HFFc6 (cell line): ENCODE measurements at regions not wholly inside any gene's neighbourhood (a gene's known extent, or its start where the extent isn't known, plus 50 kb on each side); places are given as distances from the start of the nearest gene placed in this dataset.

Experiments
- DNase-seq: peaks from one replicate; pipeline ENCODE4 v3.0.0-alpha.2; 2018
- H3K27ac Mint-ChIP-seq: 2 replicates; pipeline ENCODE4 v1.8.0; 2020; ENCODE audit warnings: mild to moderate bottlenecking, mixed read lengths
- H3K27me3 Mint-ChIP-seq: 2 replicates; pipeline ENCODE4 v1.8.0; 2021; ENCODE audit warnings: mild to moderate bottlenecking, moderate library complexity, mixed read lengths; ENCODE audit not compliant: insufficient read depth
- H3K36me3 Mint-ChIP-seq: 2 replicates; pipeline ENCODE4 v1.8.0; 2021; ENCODE audit warnings: low read depth, mixed read lengths
- H3K4me1 Mint-ChIP-seq: 2 replicates; pipeline ENCODE4 v1.8.0; 2020; ENCODE audit warnings: low read depth, mixed read lengths
- H3K4me3 Mint-ChIP-seq: 2 replicates; pipeline ENCODE4 v1.8.0; 2020; ENCODE audit warnings: mild to moderate bottlenecking, moderate library complexity, mixed read lengths
- H3K9me3 Mint-ChIP-seq: 2 replicates; pipeline ENCODE4 v1.8.0; 2020; ENCODE audit warnings: mild to moderate bottlenecking, mixed read lengths
- CTCF ChIP-seq: fragments of 200-600 bp; sonication (generic); IDR thresholded peaks from 2 replicates; pipeline ENCODE4 v1.5.0; 2021; ENCODE audit warnings: antibody characterized with exemption, mild to moderate bottlenecking

DNA sequence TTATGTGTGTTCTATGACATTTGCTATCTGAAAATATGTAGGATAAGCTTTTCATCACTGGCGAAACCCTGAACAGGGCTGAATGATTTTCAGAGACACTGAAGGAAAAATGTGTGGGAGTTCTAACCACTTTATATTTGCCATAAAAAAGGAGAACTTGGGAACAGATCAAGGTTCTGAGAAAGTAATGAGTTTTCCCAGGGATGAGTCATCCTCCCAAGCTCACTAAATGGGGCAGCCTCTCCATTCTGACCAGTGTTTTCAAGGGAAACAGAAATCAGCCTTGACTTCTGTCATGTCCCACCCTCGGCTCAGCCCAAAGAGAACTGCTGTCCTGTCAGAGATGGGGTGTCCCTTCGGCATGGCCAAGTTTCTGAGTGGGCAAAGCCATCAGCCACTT, 2109.8 kb upstream of the CELF4 start:
- no peak for TF ChIP-seq CTCF
- H3K4me1 Mint-ChIP-seq, result peaks cover 11% of the 10 kb centered on the region
- no peaks in the 10 kb centered on the region for H3K36me3 Mint-ChIP-seq
- DNase-seq, result peak; percentile 32
- H3K27ac Mint-ChIP-seq, result peak overlapping the region; percentile 45
- H3K27me3 Mint-ChIP-seq, result no peaks in the 10 kb centered on the region
- no peaks in the 10 kb centered on the region for H3K9me3 Mint-ChIP-seq
- no peak overlapping the region for H3K4me3 Mint-ChIP-seq

DNA sequence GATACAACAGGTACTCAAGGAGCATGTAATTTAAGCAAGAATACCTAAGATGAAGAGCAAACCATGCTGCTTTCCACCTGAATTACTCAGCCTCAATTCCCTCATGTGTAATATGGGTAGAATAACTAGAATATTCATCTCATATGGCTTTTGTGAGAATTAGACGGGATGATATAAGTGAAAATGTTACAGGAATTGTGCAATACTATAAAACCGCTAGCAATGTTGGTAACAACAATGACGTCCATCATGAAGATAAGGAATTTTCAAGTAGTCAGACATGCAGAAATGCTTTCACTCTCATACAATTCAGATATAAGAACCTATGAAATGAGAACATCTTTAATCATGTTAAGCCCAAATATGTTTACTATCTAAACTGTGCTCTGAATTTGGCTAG, 2106.6 kb upstream of the CELF4 start:
- Mint-ChIP-seq H3K27me3 (no peaks in the 10 kb centered on the region), H3K36me3 (no peaks in the 10 kb centered on the region), H3K9me3 (no peaks in the 10 kb centered on the region), H3K4me1 (peaks cover 30% of the 10 kb centered on the region), H3K4me3 (no peak overlapping the region), H3K27ac (no peak overlapping the region)
- DNase-seq, result no peak
- TF ChIP-seq CTCF, result no peak

- TF ChIP-seq CTCF, result no peak
- no peak for DNase-seq
- Mint-ChIP-seq H3K4me3 (peak overlapping the region; percentile 59), H3K27ac (peak overlapping the region; percentile 74), H3K9me3 (no peaks in the 10 kb centered on the region), H3K27me3 (no peaks in the 10 kb centered on the region), H3K36me3 (no peaks in the 10 kb centered on the region; the same call in 1 of the 2 replicates), H3K4me1 (peaks cover 20% of the 10 kb centered on the region)
Observed at GRCh38 chr18:39667905-39668304, 2102.3 kb upstream of the CELF4 start.

GRCh38 chr18:39666541-39666940, 2100.9 kb upstream of the CELF4 start:
- no peak for DNase-seq
- Mint-ChIP-seq H3K27ac (no peak overlapping the region), H3K9me3 (no peaks in the 10 kb centered on the region), H3K27me3 (no peaks in the 10 kb centered on the region), H3K4me3 (no peak overlapping the region), H3K36me3 (no peaks in the 10 kb centered on the region; the same call in 1 of the 2 replicates), H3K4me1 (peaks cover 20% of the 10 kb centered on the region)
- TF ChIP-seq CTCF, result no peak

- Mint-ChIP-seq H3K27ac (no peak overlapping the region), H3K36me3 (no peaks in the 10 kb centered on the region; the same call in 1 of the 2 replicates), H3K4me1 (peaks cover 11% of the 10 kb centered on the region), H3K27me3 (no peaks in the 10 kb centered on the region), H3K9me3 (no peaks in the 10 kb centered on the region), H3K4me3 (no peak overlapping the region)
- no peak for DNase-seq
- no peak for TF ChIP-seq CTCF
Observed at GRCh38 chr18:39661856-39662366, 2096.3 kb upstream of the CELF4 start.

DNA sequence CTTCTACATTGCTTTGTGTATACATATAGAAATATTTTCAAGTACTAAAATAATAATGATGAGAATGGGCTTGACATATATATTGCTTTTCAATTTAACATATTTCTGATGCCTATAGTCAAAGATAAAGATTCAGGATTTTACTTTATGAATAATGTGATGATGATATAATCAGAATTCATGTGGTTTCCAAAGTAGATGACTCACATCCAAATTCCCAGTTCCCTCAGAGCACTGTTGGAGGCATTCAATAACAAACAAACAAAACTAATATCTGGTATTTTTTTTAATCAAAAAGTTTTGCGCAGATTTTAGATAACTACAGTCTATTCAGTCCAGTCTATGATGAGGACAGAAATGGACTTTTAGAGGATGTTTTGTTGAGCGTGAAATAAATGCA, 2094.5 kb upstream of the CELF4 start:
- Mint-ChIP-seq H3K36me3 (no peaks in the 10 kb centered on the region; the same call in 1 of the 2 replicates), H3K4me3 (no peak overlapping the region), H3K4me1 (peaks cover 11% of the 10 kb centered on the region), H3K9me3 (no peaks in the 10 kb centered on the region), H3K27ac (no peak overlapping the region), H3K27me3 (no peaks in the 10 kb centered on the region)
- DNase-seq, result no peak
- no peak for TF ChIP-seq CTCF
